ENCODE measurements at regions not wholly inside any gene's neighbourhood (a gene's known extent, or its start where the extent isn't known, plus 50 kb on each side); places are given as distances from the start of the nearest gene placed in this dataset.

DNA sequence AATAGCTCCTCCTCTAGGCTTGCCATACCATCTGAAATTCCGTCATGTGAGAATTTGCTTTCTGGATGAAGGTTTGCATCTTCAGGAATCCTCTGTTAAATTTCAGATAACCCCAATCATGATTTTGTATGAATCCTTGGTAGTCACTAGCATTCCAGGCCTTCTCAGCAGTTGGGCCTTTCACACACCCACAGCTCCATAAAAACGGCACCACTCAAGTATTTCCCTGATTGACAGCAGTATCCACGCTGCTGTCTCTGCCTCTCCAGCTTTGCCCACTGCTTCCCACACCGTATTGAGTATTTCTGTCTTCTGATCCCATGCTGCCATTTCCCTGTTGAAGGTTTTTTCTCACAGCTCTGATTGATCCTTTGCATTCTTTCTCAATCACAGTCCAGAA lies 208.7 kb upstream of the NCAM1 start:
- no peak for TF ChIP-seq CTCF (IDR thresholded peaks at IDR 0.05; ENCODE audit: unreplicated experiment in 3 of 3)
- H3K27me3 Mint-ChIP-seq (ENCODE audit: low read depth) = peaks cover 9% of the 10 kb centered on the region
- H3K9me3 Mint-ChIP-seq = no peaks in the 10 kb centered on the region
- H3K36me3 Mint-ChIP-seq (ENCODE audit: low read depth) = no peaks in the 10 kb centered on the region
- H3K27ac Mint-ChIP-seq = peak overlapping the region in 2 of 3 experiments; percentile 42 to 59
- H3K4me1 Mint-ChIP-seq = peaks cover 90% of the 10 kb centered on the region
- no peak overlapping the region for H3K4me3 Mint-ChIP-seq

GRCh38 chr11:112753706-112754105 lies 207.5 kb upstream of the NCAM1 start:
- Mint-ChIP-seq H3K9me3 (no peaks in the 10 kb centered on the region), H3K36me3 (ENCODE audit: low read depth) (no peaks in the 10 kb centered on the region), H3K4me3 (no peak overlapping the region), H3K27ac (peak overlapping the region in 1 of 3 experiments; percentile 17), H3K27me3 (ENCODE audit: low read depth) (peaks cover 9% of the 10 kb centered on the region), H3K4me1 (peaks cover 79% of the 10 kb centered on the region)
- TF ChIP-seq CTCF (IDR thresholded peaks at IDR 0.05; ENCODE audit: unreplicated experiment in 3 of 3) = no peak

- Mint-ChIP-seq H3K4me3 (no peak overlapping the region), H3K27me3 (ENCODE audit: low read depth) (peaks cover 4% of the 10 kb centered on the region), H3K4me1 (peaks cover 62% of the 10 kb centered on the region), H3K27ac (peak overlapping the region; percentile 3 to 13 (median 9)), H3K36me3 (ENCODE audit: low read depth) (no peaks in the 10 kb centered on the region), H3K9me3 (no peaks in the 10 kb centered on the region)
- TF ChIP-seq CTCF (IDR thresholded peaks at IDR 0.05; ENCODE audit: unreplicated experiment in 3 of 3) = no peak
Measured at GRCh38 chr11:112759418-112759817, 201.8 kb upstream of the NCAM1 start.

- Mint-ChIP-seq H3K4me1 (peaks cover 53% of the 10 kb centered on the region), H3K27ac (peak overlapping the region; percentile 69 to 74 (median 73)), H3K36me3 (ENCODE audit: low read depth) (no peaks in the 10 kb centered on the region), H3K9me3 (no peaks in the 10 kb centered on the region), H3K27me3 (ENCODE audit: low read depth) (no peaks in the 10 kb centered on the region), H3K4me3 (no peak overlapping the region)
- TF ChIP-seq CTCF (IDR thresholded peaks at IDR 0.05; ENCODE audit: unreplicated experiment in 3 of 3) = no peak
Measured at GRCh38 chr11:112760396-112761059, 200.7 kb upstream of the NCAM1 start.

DNA sequence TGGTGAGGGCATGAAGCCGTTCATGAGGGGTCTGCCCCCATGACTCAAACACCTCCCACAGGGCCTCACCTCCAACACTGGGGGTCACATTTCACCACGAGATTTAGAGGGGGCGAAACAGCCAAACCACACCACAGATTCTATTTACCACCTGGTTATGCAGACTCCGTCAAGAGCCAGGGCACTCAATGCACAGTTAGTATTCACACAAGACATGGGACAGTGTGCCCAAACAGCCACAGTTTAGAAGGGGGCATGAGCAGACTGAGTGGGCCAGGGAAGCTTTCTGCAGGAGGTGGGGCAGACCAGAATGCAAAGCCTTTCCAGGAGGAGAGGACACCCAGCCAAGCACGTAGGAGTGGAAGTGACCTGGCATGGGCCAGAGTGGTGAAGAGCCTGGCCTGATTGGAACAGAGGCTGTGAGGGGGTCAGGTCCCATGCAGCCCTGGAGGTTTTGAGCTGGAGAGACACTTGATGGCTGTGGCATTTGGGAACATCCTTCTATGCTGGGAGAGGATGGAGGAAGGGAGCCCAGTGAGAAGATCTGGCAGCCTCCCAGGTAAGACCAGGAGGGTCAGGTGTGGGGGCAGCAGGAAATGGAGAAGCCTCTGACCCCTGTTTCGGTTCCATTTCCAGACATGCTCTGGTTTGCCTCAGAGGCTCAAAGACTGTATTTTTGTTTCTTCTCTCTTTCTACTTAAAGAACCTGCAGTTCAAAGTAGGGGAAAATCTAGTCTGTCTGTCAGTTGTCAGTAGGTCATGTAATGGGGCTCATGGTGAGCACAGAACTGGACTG lies 199.1 kb upstream of the NCAM1 start:
- Mint-ChIP-seq H3K36me3 (ENCODE audit: low read depth) (no peaks in the 10 kb centered on the region), H3K27ac (peak overlapping the region; percentile 49 to 80 (median 61)), H3K4me1 (peaks cover 40% of the 10 kb centered on the region), H3K27me3 (ENCODE audit: low read depth) (no peaks in the 10 kb centered on the region), H3K9me3 (no peaks in the 10 kb centered on the region), H3K4me3 (no peak overlapping the region)
- TF ChIP-seq CTCF (IDR thresholded peaks at IDR 0.05; ENCODE audit: unreplicated experiment in 3 of 3) = no peak
